GM19324 (cell line): ENCODE measurements at regions not wholly inside any gene's neighbourhood (a gene's known extent, or its start where the extent isn't known, plus 50 kb on each side); places are given as distances from the start of the nearest gene placed in this dataset.

Experiments used
- ATAC-seq: cut with Tn5 transposase; IDR thresholded peaks from one replicate; pipeline ENCODE4 v1.9.1; 2021; ENCODE audit warnings: mild to moderate bottlenecking, moderate library complexity; ENCODE audit not compliant: unreplicated experiment, low FRiP score

- ATAC-seq: no peak
Measured at GRCh38 chr18:1968801-1969498, 602.4 kb downstream of the METTL4 start.

- ATAC-seq: no peak
Measured at GRCh38 chr18:1976484-1976883, 594.8 kb downstream of the METTL4 start.

- ATAC-seq: no peak
Measured at GRCh38 chr18:1982056-1982455, 589.2 kb downstream of the METTL4 start.

DNA sequence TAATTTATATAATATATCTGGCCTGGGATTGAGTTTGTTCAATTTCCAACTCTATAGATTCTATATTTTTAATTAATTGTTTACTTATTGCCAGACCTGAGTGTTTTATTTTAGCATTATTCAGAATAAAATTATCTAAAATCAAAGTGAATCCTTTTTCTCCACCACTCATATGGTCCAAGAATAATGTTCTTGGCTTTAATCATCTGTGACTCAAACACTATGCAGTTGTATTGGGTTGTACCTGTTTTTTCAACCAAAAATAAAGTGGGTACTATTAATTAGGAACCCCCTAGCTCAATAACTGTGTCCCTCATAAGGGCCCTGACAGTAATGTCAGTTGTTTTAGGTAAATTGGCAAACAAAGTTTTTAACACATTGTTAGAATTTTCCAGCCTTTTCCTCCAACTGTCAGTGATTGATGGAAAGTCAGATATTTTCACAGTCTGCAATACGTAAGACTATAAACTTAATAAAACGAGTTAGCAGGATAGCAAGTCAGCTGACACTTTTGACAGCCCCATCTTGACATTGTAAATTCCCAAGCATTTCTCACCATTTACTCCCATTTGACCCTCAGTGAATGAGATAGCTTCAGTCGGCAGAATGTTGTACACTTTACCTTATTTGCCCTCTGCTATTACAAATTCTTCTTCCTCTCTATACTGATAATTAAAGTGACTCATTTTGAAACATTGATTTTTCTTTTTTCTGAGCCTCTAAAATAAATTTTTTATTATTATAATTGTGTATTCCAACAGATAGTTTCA, 587.4 kb downstream of the METTL4 start:
- ATAC-seq: no peak

DNA sequence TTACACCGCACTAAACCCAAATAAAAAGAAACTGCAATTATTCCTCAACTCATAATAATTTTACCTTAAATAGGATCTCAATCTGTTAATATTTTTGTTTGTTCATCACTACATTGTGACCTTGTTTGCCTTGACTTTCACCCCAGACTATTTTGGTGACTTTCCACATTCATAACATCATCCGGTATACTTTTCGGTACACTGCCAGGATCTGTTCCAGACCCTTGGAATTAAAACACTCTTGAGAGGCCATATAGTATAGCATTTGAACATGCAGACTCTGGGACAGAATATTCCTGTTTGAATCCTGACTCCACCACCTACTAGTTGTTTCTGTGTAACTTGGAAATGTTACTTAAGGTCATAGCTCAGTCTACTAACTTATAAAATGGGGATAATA, 577.4 kb downstream of the METTL4 start:
- ATAC-seq: no peak

- ATAC-seq: peak; percentile 43
Measured at GRCh38 chr18:1994471-1994870, 576.8 kb downstream of the METTL4 start.

- ATAC-seq: no peak
Measured at GRCh38 chr18:1995041-1995612, 576.2 kb downstream of the METTL4 start.

DNA sequence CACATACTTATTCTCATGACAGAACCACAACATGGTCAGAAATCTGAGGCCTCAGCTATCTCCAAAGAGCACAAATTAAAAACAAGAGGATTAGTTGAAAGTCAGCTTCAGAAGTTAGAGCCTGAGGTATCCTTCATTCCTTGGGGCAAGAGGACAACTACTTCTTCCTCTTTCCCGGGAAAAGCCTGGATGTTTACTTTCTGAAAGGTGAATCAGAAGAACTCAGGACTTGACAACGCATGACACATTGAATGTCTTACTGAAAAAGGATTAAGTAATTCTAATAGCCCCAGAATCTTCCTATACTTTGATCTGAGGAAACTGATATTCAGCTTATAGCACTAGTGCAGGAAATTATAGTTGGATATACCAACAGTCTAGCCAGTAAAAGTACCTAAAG, 573.2 kb downstream of the METTL4 start:
- no peak for ATAC-seq

- ATAC-seq: no peak
Measured at GRCh38 chr18:1999387-1999786, 571.9 kb downstream of the METTL4 start.

DNA sequence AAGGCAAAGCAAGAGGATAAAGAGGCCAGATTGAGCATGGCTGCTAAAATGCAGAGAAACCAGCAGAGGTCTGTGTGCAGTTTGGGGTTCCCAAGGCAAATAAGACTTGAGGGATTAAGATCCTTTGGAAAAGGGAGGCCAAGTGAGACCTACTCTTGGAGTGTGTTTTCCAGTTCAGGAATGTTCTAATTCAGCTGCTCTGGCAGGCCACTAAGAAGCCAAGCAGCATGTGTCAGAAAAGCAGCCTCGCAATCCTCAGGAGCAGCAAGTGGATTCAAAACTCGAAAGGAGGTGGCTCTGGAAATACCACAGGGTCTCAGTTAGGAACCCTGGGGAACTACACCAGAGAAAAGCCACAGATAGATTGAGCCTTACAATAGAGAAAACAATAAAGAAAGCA, 569.2 kb downstream of the METTL4 start:
- no peak for ATAC-seq

DNA sequence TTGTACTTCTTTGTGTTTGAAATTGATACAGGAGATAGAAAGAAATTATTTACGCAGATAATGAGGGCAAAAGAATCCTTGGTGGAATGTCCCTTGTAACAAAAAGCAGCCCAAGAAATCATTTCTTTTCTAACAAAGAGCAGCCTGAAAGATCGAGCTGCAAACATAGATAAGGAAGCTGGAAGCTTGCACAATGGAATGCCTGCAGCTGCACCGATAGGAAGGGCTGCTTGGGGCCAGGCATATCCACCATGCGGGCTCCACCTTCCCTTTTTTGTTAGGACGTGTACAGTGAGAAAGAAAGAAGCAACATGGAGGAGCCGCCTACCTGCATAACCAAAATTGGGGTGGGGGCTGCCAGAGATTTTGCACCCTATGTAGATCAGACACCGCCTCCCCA, 568.7 kb downstream of the METTL4 start:
- ATAC-seq: no peak

- ATAC-seq: no peak
Measured at GRCh38 chr18:2009942-2010697, 561.2 kb downstream of the METTL4 start.

DNA sequence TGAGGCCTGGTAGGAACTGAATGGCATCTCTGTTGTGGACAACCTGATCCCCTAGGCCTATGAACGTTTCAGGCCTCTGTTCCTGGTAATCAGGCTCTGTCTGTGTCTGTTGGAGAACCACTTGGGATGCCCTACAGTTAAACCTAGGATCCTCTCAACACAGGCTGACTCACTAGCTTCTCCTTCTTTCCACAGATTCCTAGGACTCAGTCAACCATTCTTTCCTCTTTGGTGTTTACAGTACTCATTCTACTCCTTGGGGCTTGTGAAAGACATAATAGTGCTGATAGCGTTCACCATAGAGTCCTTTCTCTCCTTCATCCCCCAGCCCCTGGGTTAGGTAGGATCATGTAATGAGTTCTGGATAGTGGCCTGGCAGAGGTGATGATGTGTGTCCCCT, 544.3 kb downstream of the METTL4 start:
- ATAC-seq: no peak

DNA sequence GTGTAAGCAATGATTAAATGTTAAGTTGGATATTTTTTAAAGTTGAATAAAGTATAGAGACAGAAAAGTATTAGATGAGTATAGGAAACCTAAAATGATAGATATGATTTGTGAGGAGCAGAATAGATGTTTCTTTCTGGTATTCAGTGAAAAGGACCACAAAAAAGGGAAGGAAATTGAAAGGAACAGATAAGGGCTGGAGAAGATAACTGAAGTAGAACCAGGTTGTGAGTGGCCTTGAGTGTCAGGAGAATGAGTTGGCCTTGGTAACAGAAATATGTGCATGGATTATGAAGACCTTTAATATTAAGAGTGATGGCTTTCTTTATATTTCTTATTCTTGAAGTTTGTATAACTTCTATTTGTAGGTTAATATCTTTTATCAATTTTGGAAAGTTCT, 543.5 kb downstream of the METTL4 start:
- ATAC-seq: no peak

GRCh38 chr18:2028986-2029385, 542.3 kb downstream of the METTL4 start:
- no peak for ATAC-seq

GRCh38 chr18:2030647-2031046, 540.7 kb downstream of the METTL4 start:
- no peak for ATAC-seq

DNA sequence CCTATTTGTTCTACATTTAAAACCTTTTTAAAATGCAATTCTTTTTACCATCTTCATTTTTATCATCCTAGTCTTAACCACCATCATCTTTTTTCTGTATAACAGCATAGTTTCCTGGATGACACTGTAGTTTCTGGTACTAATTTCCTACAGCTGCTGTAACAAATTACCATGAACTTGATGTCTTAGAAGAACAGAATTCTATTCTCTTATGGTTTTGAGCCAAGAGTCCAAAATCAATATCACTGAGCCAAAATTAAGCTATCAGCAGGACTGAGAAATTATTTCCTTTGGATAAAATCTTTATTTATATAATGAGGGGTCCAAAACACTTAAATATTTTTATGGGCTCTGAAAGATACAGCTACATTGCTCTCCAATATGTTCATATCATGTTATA, 539.3 kb downstream of the METTL4 start:
- ATAC-seq: no peak

DNA sequence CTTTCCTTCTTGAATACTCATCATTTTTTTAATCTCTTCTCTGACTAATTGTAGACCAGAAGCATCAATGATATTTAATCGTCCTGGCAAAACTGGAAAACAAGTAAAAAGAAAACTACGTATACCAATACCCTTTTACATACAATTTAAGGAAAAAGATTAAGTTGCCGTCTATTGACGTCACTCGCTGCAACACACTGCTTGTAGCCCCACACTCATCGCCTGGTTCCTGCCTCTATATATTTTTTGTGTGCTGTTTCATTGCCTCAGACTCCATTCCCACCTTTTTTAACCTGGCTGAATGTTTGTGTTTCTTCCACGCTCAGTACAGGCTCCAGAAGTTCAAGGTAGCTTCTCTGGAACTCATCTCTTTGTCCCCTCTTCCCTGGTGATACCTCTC, 536.2 kb downstream of the METTL4 start:
- ATAC-seq: no peak

DNA sequence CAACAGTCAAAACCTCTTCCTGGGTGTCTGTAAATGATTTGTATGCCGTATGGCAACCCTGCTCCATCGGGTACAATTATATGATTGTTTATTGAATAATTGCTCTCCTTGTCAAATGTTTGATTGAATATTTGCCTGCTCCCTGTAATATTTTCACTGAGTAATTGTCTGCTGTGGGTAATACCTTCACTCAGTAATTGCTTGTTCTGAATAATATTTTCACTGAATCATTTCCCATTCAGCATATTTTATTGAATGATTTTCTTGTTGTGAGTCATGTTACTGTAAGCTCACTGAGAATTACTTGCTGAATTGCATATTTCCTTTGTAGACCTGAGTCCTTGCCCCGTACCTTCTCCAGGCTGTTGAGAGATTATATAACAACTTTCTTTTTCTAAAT, 535.2 kb downstream of the METTL4 start:
- ATAC-seq: no peak

DNA sequence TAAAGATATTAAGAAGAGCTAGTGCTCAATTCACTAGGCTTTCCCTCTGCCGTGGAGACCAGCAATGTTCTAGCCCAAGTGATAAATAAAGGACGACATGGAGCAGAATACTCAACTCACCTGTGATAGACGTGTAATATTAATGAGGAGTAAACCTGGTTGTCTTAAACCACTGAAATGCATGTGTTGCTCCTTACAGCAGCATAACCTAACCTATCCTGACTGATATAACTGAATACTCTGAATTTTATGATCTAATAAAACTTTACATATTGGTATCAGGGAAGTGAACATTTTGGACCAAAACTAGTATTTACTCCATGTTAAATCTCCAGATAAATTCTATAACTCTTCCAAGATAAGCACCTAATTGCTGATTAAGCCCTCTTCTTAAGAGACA, 531.0 kb downstream of the METTL4 start:
- ATAC-seq: no peak

DNA sequence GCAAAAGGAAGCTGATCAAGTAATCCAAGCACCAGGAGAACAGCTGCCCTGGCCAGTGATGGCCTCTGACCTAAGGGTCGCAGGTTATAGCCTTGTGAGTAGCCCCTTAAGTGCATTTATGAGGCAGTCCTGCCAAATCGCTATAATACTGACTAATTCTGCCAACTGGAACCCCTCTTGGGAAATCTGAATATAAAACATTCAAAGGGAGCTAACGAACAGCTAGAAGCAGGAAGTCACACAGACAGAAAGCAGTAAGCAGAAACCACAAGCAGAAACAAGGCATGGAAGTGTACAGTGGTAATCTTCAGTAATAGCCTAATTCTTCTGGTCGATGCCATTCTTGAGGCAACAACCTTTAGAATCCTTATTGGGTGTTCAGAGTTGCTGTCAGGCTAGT, 521.3 kb downstream of the METTL4 start:
- ATAC-seq: no peak
